Gastrocnemius medialis (tissue), 4 donors: ENCODE measurements at regions not wholly inside any gene's neighbourhood (a gene's known extent, or its start where the extent isn't known, plus 50 kb on each side); places are given as distances from the start of the nearest gene placed in this dataset.

Source experiments
- CTCF ChIP-seq, 5 experiments: fragments of 450-650 bp in 3 of 5; fragments of 200-600 bp in 2 of 5; sonication (generic) in 2 of 5; IDR thresholded peaks in 4 of 5; conservative IDR thresholded peaks in 1 of 5; 1 replicate in 4 of 5; 2 replicates in 1 of 5; pipeline ENCODE4 v1.5.1; 2016 to 2019; ENCODE audit warnings: antibody characterized with exemption in 5 of 5, mild to moderate bottlenecking in 3 of 5, moderate library complexity in 3 of 5
- POLR2A ChIP-seq, 2 donors: fragments of 450-650 bp; IDR thresholded peaks; one replicate each; pipeline ENCODE4 v1.6.1; 2017; ENCODE audit warnings: antibody characterized with exemption in 2 of 2, mild to moderate bottlenecking in 2 of 2, moderate library complexity in 2 of 2

- TF ChIP-seq CTCF (IDR thresholded peaks at IDR 0.05 in 4 of 5, conservative IDR thresholded peaks at IDR 0.05 in 1 of 5) (no peak), POLR2A (IDR thresholded peaks at IDR 0.05) (no peak)
These were observed 106.8 kb upstream of the SLC4A4 start for GRCh38 chr4:71232056-71232430.
